ENCODE measurements at regions not wholly inside any gene's neighbourhood (a gene's known extent, or its start where the extent isn't known, plus 50 kb on each side); places are given as distances from the start of the nearest gene placed in this dataset.
"Not testable (repeated sequence)": the region's sequence is repeated elsewhere in the genome, so short reads cannot be mapped to it uniquely, and the experiment has no call there.

DNA sequence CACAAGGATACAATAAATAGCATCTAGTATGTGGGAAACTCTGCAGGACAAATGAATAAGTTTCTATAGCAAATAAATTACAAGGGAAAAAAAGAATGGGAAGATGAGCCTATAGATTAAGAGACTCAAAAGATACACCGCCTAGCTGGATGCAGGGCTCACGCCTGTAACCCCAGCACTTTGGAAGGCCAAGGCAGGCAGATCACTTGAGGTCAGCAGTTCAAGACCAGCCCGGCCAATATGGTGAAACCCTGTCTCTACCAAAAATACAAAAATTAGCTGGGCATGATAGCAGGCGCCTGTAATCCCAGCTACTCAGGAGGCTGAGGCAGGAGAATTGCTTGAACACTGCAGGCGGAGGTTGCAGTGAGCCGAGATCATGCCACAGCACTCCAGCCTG lies 95.1 kb upstream of the BARHL2 start:
- TF ChIP-seq, protein P1, sequence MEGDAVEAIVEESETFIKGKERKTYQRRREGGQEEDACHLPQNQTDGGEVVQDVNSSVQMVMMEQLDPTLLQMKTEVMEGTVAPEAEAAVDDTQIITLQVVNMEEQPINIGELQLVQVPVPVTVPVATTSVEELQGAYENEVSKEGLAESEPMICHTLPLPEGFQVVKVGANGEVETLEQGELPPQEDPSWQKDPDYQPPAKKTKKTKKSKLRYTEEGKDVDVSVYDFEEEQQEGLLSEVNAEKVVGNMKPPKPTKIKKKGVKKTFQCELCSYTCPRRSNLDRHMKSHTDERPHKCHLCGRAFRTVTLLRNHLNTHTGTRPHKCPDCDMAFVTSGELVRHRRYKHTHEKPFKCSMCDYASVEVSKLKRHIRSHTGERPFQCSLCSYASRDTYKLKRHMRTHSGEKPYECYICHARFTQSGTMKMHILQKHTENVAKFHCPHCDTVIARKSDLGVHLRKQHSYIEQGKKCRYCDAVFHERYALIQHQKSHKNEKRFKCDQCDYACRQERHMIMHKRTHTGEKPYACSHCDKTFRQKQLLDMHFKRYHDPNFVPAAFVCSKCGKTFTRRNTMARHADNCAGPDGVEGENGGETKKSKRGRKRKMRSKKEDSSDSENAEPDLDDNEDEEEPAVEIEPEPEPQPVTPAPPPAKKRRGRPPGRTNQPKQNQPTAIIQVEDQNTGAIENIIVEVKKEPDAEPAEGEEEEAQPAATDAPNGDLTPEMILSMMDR (IDR thresholded peaks at IDR 0.05), result not testable (repeated sequence)
- TF ChIP-seq POLR2AphosphoS5 (IDR thresholded peaks at IDR 0.05; ENCODE audit: low read depth, low read length); SIN3A (IDR thresholded peaks at IDR 0.05; ENCODE audit: borderline replicate concordance, insufficient read depth, low read depth, low read length): not testable (repeated sequence)
